ENCODE measurements at regions not wholly inside any gene's neighbourhood (a gene's known extent, or its start where the extent isn't known, plus 50 kb on each side); places are given as distances from the start of the nearest gene placed in this dataset.

GRCh38 chrX:107563824-107564223 lies 64.5 kb upstream of the PRPS1 start:
- Mint-ChIP-seq H3K36me3 (ENCODE audit: low read depth) (no peaks in the 10 kb centered on the region), H3K4me1 (peaks cover 19% of the 10 kb centered on the region), H3K27me3 (ENCODE audit: low read depth) (no peaks in the 10 kb centered on the region), H3K27ac (ENCODE audit: unreplicated experiment) (no peak overlapping the region), H3K9me3 (peaks cover 2% of the 10 kb centered on the region), H3K4me3 (no peak overlapping the region)
- TF ChIP-seq CTCF (conservative IDR thresholded peaks at IDR 0.05) = no peak
- DNase-seq (ENCODE audit: low read depth, low spot score) = no peak

DNA sequence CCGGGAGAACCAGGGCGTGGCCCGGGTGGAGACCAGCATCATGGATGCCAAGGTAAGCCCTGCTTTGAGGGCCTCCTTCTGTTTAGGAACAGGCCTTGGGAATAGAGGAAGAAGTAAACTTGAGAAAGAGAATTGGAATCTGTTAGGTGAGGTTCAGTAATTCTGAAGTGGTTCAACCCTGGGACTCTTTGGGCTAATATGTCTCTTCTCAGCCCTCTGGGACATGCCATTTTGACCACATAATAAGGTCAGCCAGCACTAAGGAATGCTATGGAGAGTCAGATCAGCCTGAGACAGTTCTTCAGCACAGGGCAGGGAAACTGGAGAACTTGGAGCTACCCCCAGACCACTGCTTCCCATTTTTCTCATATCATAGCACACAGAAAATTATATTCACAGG lies 63.3 kb upstream of the PRPS1 start:
- no peak overlapping the region for H3K4me3 Mint-ChIP-seq
- TF ChIP-seq CTCF (conservative IDR thresholded peaks at IDR 0.05) = no peak
- H3K27ac Mint-ChIP-seq (ENCODE audit: unreplicated experiment) = no peak overlapping the region
- H3K4me1 Mint-ChIP-seq = peaks cover 19% of the 10 kb centered on the region
- no peak for DNase-seq (ENCODE audit: low read depth, low spot score)
- no peaks in the 10 kb centered on the region for H3K36me3 Mint-ChIP-seq (ENCODE audit: low read depth)
- peaks cover 2% of the 10 kb centered on the region for H3K9me3 Mint-ChIP-seq
- no peaks in the 10 kb centered on the region for H3K27me3 Mint-ChIP-seq (ENCODE audit: low read depth)

DNA sequence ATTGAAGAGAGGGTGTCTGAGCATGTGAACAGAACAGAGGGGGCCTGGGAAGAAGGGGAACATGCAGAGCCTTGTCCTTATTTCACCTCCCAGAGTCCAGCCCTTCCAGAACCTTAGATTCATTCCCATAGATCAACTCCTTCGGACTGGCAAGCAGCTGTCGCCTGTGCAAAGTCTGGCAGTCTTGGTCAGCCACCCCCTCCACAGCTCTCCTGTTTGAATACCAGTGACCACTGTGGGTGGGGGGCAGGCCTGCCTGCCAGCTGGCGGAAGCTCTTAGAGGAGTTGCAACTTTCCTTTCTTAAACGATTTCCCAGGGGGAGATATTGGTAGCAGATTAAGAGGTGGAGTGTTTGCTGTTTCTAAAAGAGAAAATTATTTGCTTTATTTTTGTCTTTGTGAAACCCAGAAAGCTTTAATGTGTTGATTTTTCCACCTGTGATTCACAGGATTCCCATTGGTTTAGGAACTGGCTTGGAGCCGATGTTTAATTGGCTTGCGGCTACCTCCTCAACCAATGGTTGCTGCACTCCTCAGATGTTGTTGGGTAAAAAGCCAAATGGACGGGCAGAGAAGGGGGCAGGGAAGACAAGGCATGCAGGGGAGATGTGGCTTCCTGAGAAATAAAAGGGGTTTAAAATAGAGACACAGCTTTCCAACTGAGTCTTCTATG lies 62.2 kb upstream of the PRPS1 start:
- H3K4me3 Mint-ChIP-seq = no peak overlapping the region
- H3K4me1 Mint-ChIP-seq = peaks cover 19% of the 10 kb centered on the region
- H3K27ac Mint-ChIP-seq (ENCODE audit: unreplicated experiment) = no peak overlapping the region

DNA sequence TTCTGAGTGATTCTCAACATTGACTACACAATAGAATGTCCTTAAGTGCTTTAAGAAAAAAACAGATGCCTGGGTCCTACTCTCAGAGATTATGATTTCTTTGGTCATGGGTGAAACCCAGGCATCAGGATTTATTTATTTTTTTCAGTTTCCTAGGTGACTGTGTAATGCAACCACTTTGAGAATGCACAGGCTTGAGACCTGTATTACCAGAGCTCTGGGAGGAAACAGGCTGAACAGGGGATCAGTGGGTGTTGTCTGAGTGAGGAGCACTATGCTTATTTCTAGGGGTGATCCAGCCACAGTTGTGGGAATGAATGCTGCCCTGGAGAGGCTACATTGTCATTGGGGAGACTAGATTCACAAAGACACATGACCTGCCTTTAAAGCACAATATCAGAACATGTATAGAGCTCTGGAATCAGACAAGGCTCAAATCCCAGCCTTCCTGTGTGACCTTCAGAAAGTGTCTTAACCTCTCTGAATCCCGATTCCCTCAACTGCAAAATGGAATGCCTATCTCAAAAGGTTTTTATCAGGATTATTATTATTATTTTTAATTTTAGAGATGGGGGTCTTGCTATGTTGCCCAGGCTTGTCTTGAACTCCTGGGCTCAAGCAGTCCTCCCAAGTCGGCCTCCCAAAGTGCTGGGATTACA lies 61.6 kb upstream of the PRPS1 start:
- no peak overlapping the region for H3K4me3 Mint-ChIP-seq
- peaks cover 14% of the 10 kb centered on the region for H3K4me1 Mint-ChIP-seq
- no peaks in the 10 kb centered on the region for H3K36me3 Mint-ChIP-seq (ENCODE audit: low read depth)
- H3K27ac Mint-ChIP-seq (ENCODE audit: unreplicated experiment) = no peak overlapping the region
- TF ChIP-seq CTCF (conservative IDR thresholded peaks at IDR 0.05) = no peak
- no peak for DNase-seq (ENCODE audit: low read depth, low spot score)
- H3K9me3 Mint-ChIP-seq = peaks cover under 1% of the 10 kb centered on the region
- no peaks in the 10 kb centered on the region for H3K27me3 Mint-ChIP-seq (ENCODE audit: low read depth)

More for the DNA sequence above, 62.2 kb upstream of the PRPS1 start:
- DNase-seq (ENCODE audit: low read depth, low spot score) = peak; percentile 2
- H3K36me3 Mint-ChIP-seq (ENCODE audit: low read depth) = no peaks in the 10 kb centered on the region
- peaks cover 2% of the 10 kb centered on the region for H3K9me3 Mint-ChIP-seq
- H3K27me3 Mint-ChIP-seq (ENCODE audit: low read depth) = no peaks in the 10 kb centered on the region
- TF ChIP-seq CTCF (conservative IDR thresholded peaks at IDR 0.05) = no peak

- H3K4me1 Mint-ChIP-seq = peaks cover 13% of the 10 kb centered on the region
- H3K27ac Mint-ChIP-seq (ENCODE audit: unreplicated experiment) = no peak overlapping the region
- no peak overlapping the region for H3K4me3 Mint-ChIP-seq
Measured at GRCh38 chrX:107567370-107567769, 60.9 kb upstream of the PRPS1 start.

More at GRCh38 chrX:107567370-107567769, 60.9 kb upstream of the PRPS1 start:
- peaks cover 4% of the 10 kb centered on the region for H3K9me3 Mint-ChIP-seq
- no peak for DNase-seq (ENCODE audit: low read depth, low spot score)
- no peaks in the 10 kb centered on the region for H3K27me3 Mint-ChIP-seq (ENCODE audit: low read depth)
- H3K36me3 Mint-ChIP-seq (ENCODE audit: low read depth) = peaks cover 3% of the 10 kb centered on the region
- no peak for TF ChIP-seq CTCF (conservative IDR thresholded peaks at IDR 0.05)

Data from neural crest cell (in vitro differentiated cells).